K562 (cell line): ENCODE measurements at regions not wholly inside any gene's neighbourhood (a gene's known extent, or its start where the extent isn't known, plus 50 kb on each side); places are given as distances from the start of the nearest gene placed in this dataset.

Experiments
- ATAC-seq: fragments of 200-7000 bp; cut with Tn5 transposase; 3 replicates; pipeline ENCODE4 v1.9.1; 2020; ENCODE audit warnings: moderate library complexity
- BruUV-seq: library from RNA; stranded (reverse); fragments of 400-500 nt; replicated peaks from 2 replicates; lab custom pipeline; 2021; lab: Mats Ljungman, UMichigan
- CTCF ChIA-PET: fragments of 300-600 bp; formaldehyde crosslinking; extraction: SDS; loops from one replicate; lab custom pipeline; 2021; ENCODE audit warnings: low intra/inter-chr PET ratio; lab: Yijun Ruan, JAX
- POLR2A ChIA-PET: fragments of 300-600, 350-650 bp; sonication (Branson Sonifier 250); formaldehyde crosslinking; extraction: SDS; loops from one replicate; lab custom pipeline; 2021; ENCODE audit warnings: antibody characterized with exemption, inconsistent platforms; lab: Yijun Ruan, JAX
- DNase-seq, 4 experiments: peaks; one replicate each; pipeline versions ENCODE4 v3.0.0 to v3.0.0-alpha.2; 2011 to 2018; ENCODE audit warnings: low spot score in 3 of 4, mixed read lengths in 3 of 4; ENCODE audit errors: extremely low read depth in 1 of 4
- FAIRE-seq: peaks from 2 replicates; lab custom pipeline; 2011; peaks lifted over from hg19 to GRCh38; lab: Jason Lieb, UNC
- H2AFZ ChIP-seq: 2 replicates; pipeline ENCODE4 v1.6.0; 2011; ENCODE audit warnings: low read depth, low read length, control low read depth, inconsistent platforms
- H3K27ac ChIP-seq: fragments of 200-600 bp; 3 replicates; pipeline ENCODE4 v1.8.0; 2011; ENCODE audit warnings: low read depth, mild to moderate bottlenecking, control low read depth, inconsistent platforms, low read length, moderate library complexity, mixed read lengths; ENCODE audit errors: extremely low read depth
- H3K27me3 ChIP-seq, 2 experiments: fragments of 300-600 bp in 1 of 2; 2 replicates in 1 of 2; 3 replicates in 1 of 2; pipeline versions ENCODE4 v1.6.0 to v1.8.0; 2011; ENCODE audit warnings: inconsistent platforms in 2 of 2, low read length in 2 of 2, mild to moderate bottlenecking in 1 of 2, mixed read lengths in 1 of 2, moderate library complexity in 1 of 2; ENCODE audit not compliant: control insufficient read depth in 2 of 2, insufficient read depth in 2 of 2
- H3K36me3 ChIP-seq: fragments of 300-600 bp; 3 replicates; pipeline ENCODE4 v1.8.0; 2011; ENCODE audit warnings: mild to moderate bottlenecking, low read length, inconsistent platforms; ENCODE audit not compliant: control insufficient read depth, insufficient read depth
- H3K4me1 ChIP-seq, 2 experiments: fragments of 200-600 bp in 1 of 2; replicated peaks in 1 of 2; 2 replicates in 1 of 2; 3 replicates in 1 of 2; pipeline versions ENCODE4 v1.5.1 to v1.8.0; 2011; ENCODE audit warnings: inconsistent platforms in 2 of 2, low read length in 2 of 2, mild to moderate bottlenecking in 1 of 2, mixed read lengths in 1 of 2, moderate library complexity in 1 of 2; ENCODE audit not compliant: control insufficient read depth in 2 of 2, insufficient read depth in 2 of 2
- H3K4me2 ChIP-seq: 2 replicates; pipeline ENCODE4 v1.6.1; 2011; ENCODE audit warnings: low read length, control low read depth, inconsistent platforms, mixed read lengths; ENCODE audit not compliant: insufficient read depth
- H3K4me3 ChIP-seq: fragments of 200-600 bp; sonication (generic), shearing (Covaris generic); 2 replicates; pipeline ENCODE4 v1.5.1; 2016; ENCODE audit warnings: control low read depth, inconsistent platforms
- H3K79me2 ChIP-seq: fragments of 200-600 bp; 3 replicates; pipeline ENCODE4 v1.8.0; 2011; ENCODE audit warnings: low read length, inconsistent platforms; ENCODE audit not compliant: control insufficient read depth, insufficient read depth
- H3K9ac ChIP-seq, 2 experiments: 2 replicates each; pipeline versions ENCODE4 v1.6.0 to v1.6.1; 2011; ENCODE audit warnings: low read depth in 2 of 2, low read length in 2 of 2, control low read depth in 1 of 2, inconsistent platforms in 1 of 2, mild to moderate bottlenecking in 1 of 2, mixed read lengths in 1 of 2; ENCODE audit not compliant: insufficient read depth in 1 of 2
- H3K9me1 ChIP-seq: one replicate; pipeline ENCODE4 v1.6.0; 2011; ENCODE audit warnings: inconsistent platforms, mild to moderate bottlenecking, low read length, moderate library complexity; ENCODE audit not compliant: control insufficient read depth, insufficient read depth
- H3K9me3 ChIP-seq: replicated peaks from 2 replicates; pipeline ENCODE4 v1.5.1; 2011; ENCODE audit warnings: low read depth, low read length, inconsistent platforms; ENCODE audit not compliant: control insufficient read depth, insufficient read depth
- H4K20me1 ChIP-seq: replicated peaks from 2 replicates; pipeline ENCODE4 v1.6.1; 2011; ENCODE audit warnings: low read length, inconsistent platforms, mixed read lengths; ENCODE audit not compliant: control insufficient read depth, insufficient read depth
- ADNP ChIP-seq: fragments of 200-800 bp; sonication (Bioruptor generic); IDR thresholded peaks from 2 replicates; pipeline ENCODE4 v1.6.1; 2016; ENCODE audit warnings: missing genetic modification characterization, missing compliant biosample characterization
- BCOR ChIP-seq: fragments of 450-650 bp; IDR thresholded peaks from 2 replicates; pipeline ENCODE4 v1.6.1; 2016
- CBX2 ChIP-seq: fragments of 200-600 bp; sonication (generic); IDR thresholded peaks from one replicate; pipeline ENCODE4 v1.6.1; 2012; ENCODE audit warnings: mild to moderate bottlenecking, low read length, inconsistent platforms; ENCODE audit not compliant: insufficient read depth, poor library complexity, severe bottlenecking
- ETV1 ChIP-seq: fragments of 450-650 bp; conservative IDR thresholded peaks from 2 replicates; pipeline ENCODE4 v1.6.1; 2016; ENCODE audit warnings: missing genetic modification characterization, control low read depth, low read depth, missing compliant biosample characterization
- KLF10 ChIP-seq: fragments of 250-450 bp; sonication (Bioruptor Pico); IDR thresholded peaks from 2 replicates; pipeline ENCODE4 v1.6.1; 2021; ENCODE audit warnings: matching md5 sums
- MAFG ChIP-seq: fragments of 450-650 bp; conservative IDR thresholded peaks from 2 replicates; pipeline ENCODE4 v1.6.1; 2016; ENCODE audit warnings: missing genetic modification characterization, missing compliant biosample characterization
- MAZ ChIP-seq, 2 experiments: fragments of 450-650 bp in 1 of 2; sonication (generic) in 1 of 2; formaldehyde crosslinking; IDR thresholded peaks in 1 of 2; conservative IDR thresholded peaks in 1 of 2; 2 replicates each; pipeline versions ENCODE4 v1.4.0 to v1.5.0; 2020; ENCODE audit warnings: mild to moderate bottlenecking in 1 of 2, missing genetic modification reagents in 1 of 2
- MECOM ChIP-seq: fragments of 250-450 bp; sonication (Bioruptor Pico); IDR thresholded peaks from 2 replicates; pipeline ENCODE4 v1.8.0; 2022; ENCODE audit warnings: inconsistent platforms
- NR4A1 ChIP-seq, 2 experiments: fragments of 250-450 bp in 1 of 2; fragments of 450-650 bp in 1 of 2; sonication (Bioruptor Pico) in 1 of 2; IDR thresholded peaks; 2 replicates each; pipeline versions ENCODE4 v1.4.0 to v1.6.1; 2016 to 2020; ENCODE audit warnings: mild to moderate bottlenecking in 2 of 2, missing compliant biosample characterization in 1 of 2, missing genetic modification characterization in 1 of 2, moderate library complexity in 1 of 2
- PCBP1 ChIP-seq: fragments of 200-400 bp; formaldehyde crosslinking; IDR thresholded peaks from 2 replicates; pipeline ENCODE4 v1.6.1; 2018; ENCODE audit warnings: mild to moderate bottlenecking, low read depth, low read length; ENCODE audit not compliant: poor library complexity, severe bottlenecking
- POLR2A ChIP-seq: fragments of 450-650 bp; conservative IDR thresholded peaks from 2 replicates; pipeline ENCODE4 v1.6.1; 2016
- POU5F1 ChIP-seq: fragments of 150-350 bp; IDR thresholded peaks from 2 replicates; pipeline ENCODE4 v1.6.1; 2014; ENCODE audit warnings: borderline replicate concordance, low read length, low read depth, mild to moderate bottlenecking; ENCODE audit not compliant: partially characterized antibody
- RAD21 ChIP-seq, 2 experiments: fragments of 250-450 bp in 1 of 2; fragments of 450-650 bp in 1 of 2; sonication (Bioruptor Pico) in 1 of 2; formaldehyde crosslinking in 1 of 2; IDR thresholded peaks in 1 of 2; conservative IDR thresholded peaks in 1 of 2; 2 replicates each; pipeline versions ENCODE4 v1.4.0 to v1.8.0; 2020 to 2022; ENCODE audit warnings: mild to moderate bottlenecking in 2 of 2, moderate library complexity in 1 of 2
- SMARCE1 ChIP-seq: fragments of 450-650 bp; IDR thresholded peaks from 2 replicates; pipeline ENCODE4 v1.7.1; 2016; ENCODE audit warnings: mild to moderate bottlenecking
- TBL1XR1 ChIP-seq, 2 experiments: IDR thresholded peaks; 2 replicates each; pipeline ENCODE4 v1.6.1; 2012; ENCODE audit warnings: improper control_type of control experiment in 2 of 2, low read length in 2 of 2, mild to moderate bottlenecking in 1 of 2
- TBP ChIP-seq: optimal IDR thresholded peaks from 2 replicates; pipeline ENCODE3; 2011; ENCODE audit warnings: low read depth, low read length, improper control_type of control experiment
- TEAD1 ChIP-seq, 2 experiments: fragments of 450-650 bp in 1 of 2; sonication (generic) in 1 of 2; formaldehyde crosslinking; IDR thresholded peaks; 2 replicates each; pipeline versions ENCODE4 v1.4.0 to v1.8.0; 2020 to 2022; ENCODE audit warnings: mild to moderate bottlenecking in 2 of 2, missing genetic modification reagents in 1 of 2
- ZNF121 ChIP-seq: sonication (generic); formaldehyde crosslinking; conservative IDR thresholded peaks from 2 replicates; pipeline ENCODE4 v1.8.0; 2022; ENCODE audit warnings: missing genetic modification reagents
- ZNF175 ChIP-seq: fragments of 200-800 bp; sonication (Bioruptor generic); IDR thresholded peaks from 2 replicates; pipeline ENCODE4 v1.6.1; 2016; ENCODE audit warnings: low read depth, mild to moderate bottlenecking, missing genetic modification characterization, missing compliant biosample characterization
- ZNF766 ChIP-seq: fragments of 200-800 bp; sonication (Bioruptor generic); conservative IDR thresholded peaks from 2 replicates; pipeline ENCODE4 v1.6.1; 2016; ENCODE audit warnings: missing genetic modification characterization, missing compliant biosample characterization
- WGBS: fragments of 100-300 bp; shearing (Covaris generic); methylation state at CpG from one replicate; pipeline ENCODE4 v1.1.6; 2016; ENCODE audit warnings: low coverage, mixed read lengths; ENCODE audit not compliant: insufficient coverage; ENCODE audit errors: missing lambda C conversion rate; 5-methylcytosine and 5-hydroxymethylcytosine counted together
- in situ Hi-C: fragments of 300-500 bp; cut with MboI; formaldehyde crosslinking; loops from 4 replicates; pipeline ENCODE4 v1.15.0; 2018; ENCODE audit warnings: inconsistent platforms, mixed read lengths
- intact Hi-C: fragments of 100-400 bp; cut with micrococcal nuclease; formaldehyde crosslinking; loops from 2 replicates; pipeline ENCODE4 v1.14.2; 2022

GRCh38 chr16:73171901-73172240, 123.9 kb upstream of the ZFHX3 start:
- whole genome bisulfite sequencing: under 1% methylated on average over 9 of the region's 9 CpGs
- Histone ChIP-seq H2AFZ (no peak overlapping the region), H3K4me2 (no peak overlapping the region), H3K4me1 (no peaks in the 10 kb centered on the region), H3K36me3 (no peaks in the 10 kb centered on the region), H3K4me3 (no peak overlapping the region), H3K27ac (no peak overlapping the region), H3K27me3 (peaks cover 8 to 23% of the 10 kb centered on the region in 2 experiments; a peak in 4 of 5 replicates), H3K9ac (no peak overlapping the region; a peak in 1 of 4 replicates)
- FAIRE-seq: no peak
- POLR2A ChIA-PET: interaction anchor here (0.6 kb wide), 1 partner anchor 15 kb away, joined by 3 read pairs; no protein-coding TSS in a partner anchor
- BruUV-seq: no TSS peak
- no peak for ATAC-seq
- TF ChIP-seq TBL1XR1 (IDR thresholded peaks at IDR 0.05; ENCODE audit: low read length in 2 of 2) (no peak), ETV1 (tag) (no peak), POLR2A (no peak), ADNP (tag) (no peak), PCBP1 (no peak), ZNF121 (CRISPR knock-in tag) (no peak), MAFG (no peak), MECOM (CRISPR knock-in tag) (no peak), NR4A1 (CRISPR knock-in tag; IDR thresholded peaks at IDR 0.05) (no peak), NR4A1 (tag; IDR thresholded peaks at IDR 0.05) (no peak), ZNF766 (CRISPR knock-in tag) (no peak), MAZ (CRISPR knock-in tag; conservative IDR thresholded peaks at IDR 0.05 in 1 of 2, IDR thresholded peaks at IDR 0.05 in 1 of 2) (no peak), KLF10 (CRISPR knock-in tag) (no peak), BCOR (no peak), ZNF175 (CRISPR knock-in tag) (no peak), POU5F1 (no peak), TBP (no peak), RAD21 (CRISPR knock-in tag; conservative IDR thresholded peaks at IDR 0.05 in 1 of 2, IDR thresholded peaks at IDR 0.05 in 1 of 2) (no peak), TEAD1 (CRISPR knock-in tag; IDR thresholded peaks at IDR 0.05) (no peak), SMARCE1 (no peak), CBX2 (no peak)
- TF ChIP-seq, all 486 proteins: peak for 0
- no peaks in the 10 kb centered on the region for H3K79me2 ChIP-seq
- H3K9me1 ChIP-seq: no peaks in the 10 kb centered on the region
- no peaks in the 10 kb centered on the region; the same call in 1 of the 2 replicates for H4K20me1 ChIP-seq
- intact Hi-C loops (no loop called here), in situ Hi-C loops (no loop called here)
- no peaks in the 10 kb centered on the region for H3K9me3 ChIP-seq
- CTCF ChIA-PET: no interaction called here
- DNase-seq: no peak
